ENCODE measurements at regions not wholly inside any gene's neighbourhood (a gene's known extent, or its start where the extent isn't known, plus 50 kb on each side); places are given as distances from the start of the nearest gene placed in this dataset.

DNA sequence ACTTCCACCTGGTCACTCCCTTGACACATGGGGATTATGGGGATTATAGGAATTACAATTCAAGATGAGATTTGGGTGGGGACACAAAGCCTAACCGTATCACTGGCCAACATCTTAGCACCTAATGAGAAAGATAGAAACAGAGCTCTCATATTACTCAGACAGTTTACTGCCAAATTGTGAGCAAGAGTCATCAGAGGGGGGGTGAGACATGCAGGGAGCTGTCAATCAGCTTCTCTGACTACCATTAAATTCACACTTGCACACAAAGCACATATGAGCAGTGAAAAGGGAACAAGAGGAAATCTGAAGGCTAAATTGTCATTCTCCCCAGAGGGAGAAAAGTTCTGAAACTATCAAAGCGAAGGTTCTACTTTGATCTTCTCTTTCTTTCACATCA lies 78.1 kb upstream of the GRIN2B start:
- TF ChIP-seq, protein P1, sequence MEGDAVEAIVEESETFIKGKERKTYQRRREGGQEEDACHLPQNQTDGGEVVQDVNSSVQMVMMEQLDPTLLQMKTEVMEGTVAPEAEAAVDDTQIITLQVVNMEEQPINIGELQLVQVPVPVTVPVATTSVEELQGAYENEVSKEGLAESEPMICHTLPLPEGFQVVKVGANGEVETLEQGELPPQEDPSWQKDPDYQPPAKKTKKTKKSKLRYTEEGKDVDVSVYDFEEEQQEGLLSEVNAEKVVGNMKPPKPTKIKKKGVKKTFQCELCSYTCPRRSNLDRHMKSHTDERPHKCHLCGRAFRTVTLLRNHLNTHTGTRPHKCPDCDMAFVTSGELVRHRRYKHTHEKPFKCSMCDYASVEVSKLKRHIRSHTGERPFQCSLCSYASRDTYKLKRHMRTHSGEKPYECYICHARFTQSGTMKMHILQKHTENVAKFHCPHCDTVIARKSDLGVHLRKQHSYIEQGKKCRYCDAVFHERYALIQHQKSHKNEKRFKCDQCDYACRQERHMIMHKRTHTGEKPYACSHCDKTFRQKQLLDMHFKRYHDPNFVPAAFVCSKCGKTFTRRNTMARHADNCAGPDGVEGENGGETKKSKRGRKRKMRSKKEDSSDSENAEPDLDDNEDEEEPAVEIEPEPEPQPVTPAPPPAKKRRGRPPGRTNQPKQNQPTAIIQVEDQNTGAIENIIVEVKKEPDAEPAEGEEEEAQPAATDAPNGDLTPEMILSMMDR (conservative IDR thresholded peaks at IDR 0.05; ENCODE audit: low read depth, low read length) = no peak
- TF ChIP-seq EZH2 (IDR thresholded peaks at IDR 0.05; ENCODE audit: low read length, unreplicated experiment) = no peak
- no peak for TF ChIP-seq EZH2phosphoT487 (IDR thresholded peaks at IDR 0.05; ENCODE audit: borderline replicate concordance, low read length)
